ENCODE measurements at regions not wholly inside any gene's neighbourhood (a gene's known extent, or its start where the extent isn't known, plus 50 kb on each side); places are given as distances from the start of the nearest gene placed in this dataset.

DNA sequence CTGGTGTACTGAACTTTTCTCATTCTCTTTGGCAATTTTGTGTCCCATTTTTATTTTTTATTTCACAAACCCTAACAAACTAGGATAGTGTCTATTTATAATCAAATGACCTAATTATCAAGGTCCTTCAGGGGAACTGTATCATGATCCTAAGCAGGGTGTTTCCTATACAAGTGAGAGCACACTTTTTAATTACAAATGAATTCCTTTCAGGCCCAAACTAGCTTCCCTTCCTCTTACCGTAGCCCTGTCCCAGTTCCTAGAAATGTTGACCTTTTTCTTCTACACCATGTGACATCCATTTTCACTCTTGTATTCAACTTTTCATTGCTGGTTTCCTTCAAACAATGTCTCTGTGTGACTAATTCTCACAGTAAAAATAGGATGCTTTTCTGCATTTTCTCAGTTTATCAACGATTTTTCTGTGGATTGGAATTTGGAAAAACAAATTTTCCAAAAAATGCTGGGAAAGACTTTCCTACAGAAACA is 411.4 kb downstream of the CCDC91 start:
- Mint-ChIP-seq H3K4me1 (peaks cover 5% of the 10 kb centered on the region), H3K27me3 (no peaks in the 10 kb centered on the region), H3K36me3 (no peaks in the 10 kb centered on the region), H3K27ac (no peak overlapping the region), H3K4me3 (no peak overlapping the region), H3K9me3 (peaks cover 2% of the 10 kb centered on the region)
- POLR2A ChIA-PET, result no interaction called here
- DNase-seq (no peak), ATAC-seq (ENCODE audit: low read depth) (no peak)

DNA sequence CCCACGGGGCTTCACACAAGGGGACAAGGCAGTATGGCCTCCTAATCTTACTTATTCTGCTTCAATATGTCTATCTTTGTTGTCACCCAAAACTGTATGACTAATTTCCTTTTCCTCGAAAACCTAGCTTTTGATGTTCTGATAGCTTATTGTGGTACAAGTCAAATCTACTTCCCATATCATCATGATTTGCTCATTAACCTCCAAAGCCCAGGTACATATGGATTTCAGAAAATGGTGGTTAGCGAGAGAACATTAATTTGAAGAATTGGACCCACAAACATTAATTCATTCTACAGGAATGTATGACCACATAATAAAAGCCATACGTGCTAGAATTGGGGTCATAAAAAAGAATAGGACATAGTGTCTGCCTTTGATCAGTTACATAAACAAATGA is 412.5 kb downstream of the CCDC91 start:
- ATAC-seq (ENCODE audit: low read depth) (no peak), DNase-seq (no peak)
- peaks cover 10% of the 10 kb centered on the region for H3K9me3 Mint-ChIP-seq
- no peak overlapping the region for H3K27ac Mint-ChIP-seq
- no peaks in the 10 kb centered on the region for H3K36me3 Mint-ChIP-seq
- peaks cover 5% of the 10 kb centered on the region for H3K4me1 Mint-ChIP-seq
- POLR2A ChIA-PET, result no interaction called here
- peaks cover 2% of the 10 kb centered on the region for H3K27me3 Mint-ChIP-seq
- H3K4me3 Mint-ChIP-seq, result no peak overlapping the region

DNA sequence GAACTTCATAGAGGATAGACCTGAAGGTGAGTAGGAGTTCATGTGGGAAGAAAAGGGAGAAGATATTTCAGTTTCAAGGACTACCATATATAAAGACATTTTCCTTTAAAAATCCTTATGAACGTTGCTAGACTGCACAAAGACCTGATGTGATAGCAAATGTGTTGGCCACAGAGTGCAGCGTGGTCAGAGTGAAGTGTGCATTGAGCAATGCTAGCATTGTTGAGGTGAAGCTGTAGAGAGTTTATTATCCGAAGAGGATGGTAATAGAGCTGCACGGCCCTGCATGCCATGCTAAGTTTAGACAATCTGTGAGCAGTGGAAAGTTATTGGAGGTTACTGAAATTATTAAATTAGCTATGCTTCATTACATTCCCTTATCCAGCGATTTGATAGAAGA is 413.0 kb downstream of the CCDC91 start:
- H3K36me3 Mint-ChIP-seq, result no peaks in the 10 kb centered on the region
- H3K4me3 Mint-ChIP-seq, result no peak overlapping the region
- peaks cover 5% of the 10 kb centered on the region for H3K4me1 Mint-ChIP-seq
- ATAC-seq (ENCODE audit: low read depth), result no peak
- peaks cover 14% of the 10 kb centered on the region for H3K9me3 Mint-ChIP-seq
- no peak for DNase-seq
- POLR2A ChIA-PET, result no interaction called here
- no peak overlapping the region for H3K27ac Mint-ChIP-seq
- H3K27me3 Mint-ChIP-seq, result peaks cover 2% of the 10 kb centered on the region

DNA sequence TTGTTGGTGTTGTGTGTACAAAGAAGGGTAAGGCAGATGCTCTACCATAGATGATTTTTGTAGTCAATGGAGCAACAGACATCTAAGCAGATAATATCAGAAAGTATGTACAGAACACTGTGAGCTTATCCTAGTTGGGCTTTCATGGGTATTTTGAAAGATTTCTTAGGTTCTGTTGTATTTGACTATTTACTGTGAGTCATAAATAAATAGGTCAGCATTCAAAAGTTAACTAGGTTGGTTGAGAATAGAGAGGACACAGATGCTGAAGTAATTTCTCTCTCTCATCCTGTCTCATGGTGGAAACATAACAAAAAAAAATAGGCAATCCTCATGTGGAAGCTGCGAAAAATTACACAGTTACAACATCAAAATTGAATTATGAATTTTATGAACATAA is 413.5 kb downstream of the CCDC91 start:
- no peak overlapping the region for H3K27ac Mint-ChIP-seq
- no peaks in the 10 kb centered on the region for H3K36me3 Mint-ChIP-seq
- no peak for ATAC-seq (ENCODE audit: low read depth)
- DNase-seq, result no peak
- H3K4me3 Mint-ChIP-seq, result no peak overlapping the region
- peaks cover 17% of the 10 kb centered on the region for H3K9me3 Mint-ChIP-seq
- POLR2A ChIA-PET, result no interaction called here
- H3K4me1 Mint-ChIP-seq, result peaks cover 5% of the 10 kb centered on the region
- H3K27me3 Mint-ChIP-seq, result peaks cover 2% of the 10 kb centered on the region

DNA sequence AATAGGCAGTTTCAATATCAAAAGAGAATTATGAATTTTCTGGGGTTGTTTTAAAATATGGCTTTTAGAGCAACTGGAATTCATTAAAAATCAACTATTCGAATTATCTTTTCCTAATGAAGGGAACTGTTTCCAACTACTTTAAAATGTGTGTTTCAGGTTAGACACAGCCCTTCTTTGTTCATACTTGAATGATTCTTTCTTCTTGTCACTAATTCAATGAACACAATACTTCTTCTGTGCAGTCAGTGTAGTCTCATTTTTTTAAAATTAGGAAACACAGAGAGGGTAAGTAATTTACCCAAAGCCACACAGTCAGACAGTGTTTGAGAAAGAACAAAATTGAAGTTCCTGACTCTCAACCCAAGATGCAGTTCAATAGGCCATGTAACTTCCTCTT is 414.0 kb downstream of the CCDC91 start:
- DNase-seq, result no peak
- peaks cover 17% of the 10 kb centered on the region for H3K9me3 Mint-ChIP-seq
- no peak for ATAC-seq (ENCODE audit: low read depth)
- H3K4me3 Mint-ChIP-seq, result no peak overlapping the region
- no peak overlapping the region for H3K27ac Mint-ChIP-seq
- POLR2A ChIA-PET, result no interaction called here
- H3K4me1 Mint-ChIP-seq, result peaks cover 5% of the 10 kb centered on the region
- no peaks in the 10 kb centered on the region for H3K36me3 Mint-ChIP-seq
- H3K27me3 Mint-ChIP-seq, result peaks cover 2% of the 10 kb centered on the region

DNA sequence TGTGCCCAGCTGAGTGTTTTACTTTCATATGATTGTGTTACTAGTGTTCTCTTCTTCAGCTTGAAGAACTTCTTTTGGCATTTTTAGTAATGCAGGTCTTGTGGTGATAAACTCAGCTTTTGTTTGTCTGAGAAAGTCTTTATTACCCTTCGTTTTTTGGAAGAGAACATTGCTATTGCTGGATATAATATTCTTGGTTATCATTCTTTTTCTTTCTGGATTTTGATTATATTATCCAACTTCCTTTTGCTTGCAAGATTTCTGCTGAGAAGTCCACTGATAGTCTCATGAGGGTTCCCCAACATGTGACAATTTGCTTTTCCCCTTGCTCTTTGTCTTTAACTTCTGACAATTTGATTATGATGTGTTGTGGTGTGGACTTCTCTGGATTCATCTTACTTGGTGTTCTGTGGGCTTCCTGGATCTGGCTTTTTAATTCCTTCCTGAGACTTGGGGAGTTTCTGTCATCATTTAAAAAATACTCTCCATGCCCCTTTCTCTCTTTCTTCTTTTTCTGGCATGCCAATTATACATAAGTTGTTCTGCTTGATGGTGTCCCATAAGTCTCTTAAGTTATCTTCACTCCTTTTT is 416.8 kb downstream of the CCDC91 start:
- no peak overlapping the region for H3K4me3 Mint-ChIP-seq
- H3K27ac Mint-ChIP-seq, result no peak overlapping the region
- POLR2A ChIA-PET, result no interaction called here
- no peak for ATAC-seq (ENCODE audit: low read depth)
- peaks cover 4% of the 10 kb centered on the region for H3K4me1 Mint-ChIP-seq
- H3K27me3 Mint-ChIP-seq, result peaks cover 8% of the 10 kb centered on the region
- no peak for DNase-seq
- peaks cover 17% of the 10 kb centered on the region for H3K9me3 Mint-ChIP-seq
- no peaks in the 10 kb centered on the region for H3K36me3 Mint-ChIP-seq

DNA sequence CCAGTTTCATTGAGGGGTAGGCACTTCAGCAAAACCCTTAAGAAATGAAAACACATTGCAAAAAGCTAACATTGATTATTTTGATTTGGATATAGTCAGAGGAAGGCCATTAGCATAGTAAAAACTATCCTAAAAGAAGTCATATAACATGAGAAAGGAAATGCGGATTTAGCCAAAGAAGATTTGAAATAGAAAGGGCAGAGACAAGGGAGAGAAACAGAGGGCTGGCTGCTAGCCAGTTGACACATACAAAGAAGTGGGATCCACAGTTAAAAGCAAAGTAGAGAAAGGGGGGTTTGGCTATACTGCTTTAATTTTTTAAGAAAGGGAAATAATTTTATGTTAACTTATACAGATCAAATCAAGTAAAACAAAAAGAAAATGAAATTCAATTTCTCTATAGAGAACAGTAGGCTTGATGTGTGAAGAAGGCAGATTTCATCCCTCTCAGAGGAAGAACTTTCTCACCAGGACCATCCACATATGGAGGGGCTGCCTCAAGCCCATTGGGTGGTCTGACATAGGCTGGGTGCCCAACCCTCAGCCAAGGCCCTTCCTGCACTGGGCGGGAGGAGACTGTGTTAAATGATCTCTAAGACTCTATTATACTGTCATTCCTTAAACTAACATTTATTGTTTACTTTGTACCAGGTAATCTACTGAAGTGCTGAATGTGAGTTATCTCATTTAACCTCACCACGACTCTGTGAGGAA is 420.3 kb downstream of the CCDC91 start:
- POLR2A ChIA-PET, result no interaction called here
- no peak overlapping the region for H3K27ac Mint-ChIP-seq
- DNase-seq (no peak), ATAC-seq (ENCODE audit: low read depth) (no peak)
- H3K4me3 Mint-ChIP-seq, result no peak overlapping the region
- peaks cover 13% of the 10 kb centered on the region for H3K27me3 Mint-ChIP-seq
- H3K9me3 Mint-ChIP-seq, result peaks cover 14% of the 10 kb centered on the region
- no peaks in the 10 kb centered on the region for H3K36me3 Mint-ChIP-seq
- H3K4me1 Mint-ChIP-seq, result no peaks in the 10 kb centered on the region

DNA sequence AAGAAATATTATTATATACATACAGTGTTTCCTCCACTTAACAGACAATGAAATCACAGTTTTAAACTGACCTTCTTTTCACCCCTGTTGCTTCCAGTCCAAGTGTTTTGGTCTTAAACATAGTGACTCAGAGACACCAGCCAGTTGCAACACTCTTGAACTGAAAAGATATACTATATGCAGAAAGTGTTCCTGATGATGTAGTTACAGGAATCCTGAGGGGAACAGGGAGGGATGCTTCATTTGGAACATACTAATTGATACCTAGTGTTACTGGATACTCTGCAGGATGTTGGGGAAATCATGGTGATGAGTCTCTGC is 420.8 kb downstream of the CCDC91 start:
- DNase-seq (no peak), ATAC-seq (ENCODE audit: low read depth) (no peak)
- Mint-ChIP-seq H3K27ac (no peak overlapping the region), H3K36me3 (no peaks in the 10 kb centered on the region), H3K9me3 (peaks cover 14% of the 10 kb centered on the region), H3K4me1 (no peaks in the 10 kb centered on the region), H3K4me3 (no peak overlapping the region), H3K27me3 (peaks cover 13% of the 10 kb centered on the region)
- POLR2A ChIA-PET, result no interaction called here

DNA sequence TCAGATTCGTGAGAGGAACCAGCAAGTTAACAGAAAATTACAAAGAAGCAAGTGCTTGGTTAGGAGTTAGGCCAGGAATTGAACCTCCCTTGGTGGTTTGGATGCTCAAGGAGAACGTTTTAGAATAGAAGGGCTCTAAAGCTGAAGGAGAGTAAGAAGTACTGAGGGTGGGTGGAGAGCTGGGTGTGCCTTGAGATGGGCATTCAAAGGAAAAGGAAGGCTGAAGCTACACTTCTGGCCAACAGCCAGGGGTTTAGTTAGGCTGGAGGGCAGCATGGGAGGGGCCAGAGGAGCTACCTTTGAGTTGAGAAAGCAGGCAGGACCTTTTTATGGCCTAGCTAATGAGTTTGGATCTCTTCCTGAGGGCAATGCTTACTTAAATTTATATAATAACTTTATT is 421.2 kb downstream of the CCDC91 start:
- ATAC-seq (ENCODE audit: low read depth) (no peak), DNase-seq (no peak)
- POLR2A ChIA-PET, result no interaction called here
- H3K4me1 Mint-ChIP-seq, result no peaks in the 10 kb centered on the region
- H3K4me3 Mint-ChIP-seq, result no peak overlapping the region
- peaks cover 16% of the 10 kb centered on the region for H3K27me3 Mint-ChIP-seq
- peaks cover 14% of the 10 kb centered on the region for H3K9me3 Mint-ChIP-seq
- H3K27ac Mint-ChIP-seq, result no peak overlapping the region
- H3K36me3 Mint-ChIP-seq, result no peaks in the 10 kb centered on the region

DNA sequence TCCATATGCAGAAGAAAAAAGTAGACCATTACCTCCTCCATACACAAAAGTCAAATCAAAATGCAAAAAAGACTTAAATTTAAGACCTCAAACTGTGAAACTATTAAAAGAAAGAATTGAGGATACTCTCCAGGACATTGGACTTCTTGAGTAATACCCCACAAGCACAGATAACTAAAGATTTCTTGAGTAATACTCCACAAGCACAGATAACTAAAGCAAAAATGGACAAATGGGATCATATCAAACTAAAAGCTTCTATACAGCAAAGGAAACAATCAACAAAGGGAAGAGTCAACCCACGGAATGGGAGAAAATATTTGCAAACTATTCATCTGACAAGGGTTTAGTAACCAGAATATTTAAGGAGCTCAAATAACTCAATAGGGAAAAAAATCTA is 427.9 kb downstream of the CCDC91 start:
- ATAC-seq (ENCODE audit: low read depth), result no peak
- no peaks in the 10 kb centered on the region for H3K9me3 Mint-ChIP-seq
- no peaks in the 10 kb centered on the region for H3K36me3 Mint-ChIP-seq
- H3K27me3 Mint-ChIP-seq, result peaks cover 9% of the 10 kb centered on the region
- no peak overlapping the region for H3K27ac Mint-ChIP-seq
- H3K4me3 Mint-ChIP-seq, result no peak overlapping the region
- POLR2A ChIA-PET, result no interaction called here
- DNase-seq, result no peak
- no peaks in the 10 kb centered on the region for H3K4me1 Mint-ChIP-seq

DNA sequence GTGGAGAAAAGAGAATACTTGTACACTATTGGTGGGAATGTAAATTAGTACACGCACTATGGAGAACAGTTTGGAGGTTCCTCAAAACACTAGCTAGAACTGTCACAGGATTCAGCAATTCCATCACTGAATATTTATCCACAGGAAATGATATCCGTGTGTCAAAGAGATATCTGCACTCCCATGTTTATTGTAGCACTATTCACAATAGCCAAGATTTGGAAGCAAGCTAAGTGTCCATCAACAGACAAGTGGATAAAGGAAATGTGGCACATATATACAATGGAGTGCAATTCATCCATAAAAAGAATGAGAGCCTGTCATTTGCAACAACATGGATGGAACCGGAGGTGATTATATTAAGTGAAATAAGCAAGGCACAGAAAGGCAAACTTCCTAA is 428.5 kb downstream of the CCDC91 start:
- no peak for DNase-seq
- Mint-ChIP-seq H3K9me3 (no peaks in the 10 kb centered on the region), H3K36me3 (no peaks in the 10 kb centered on the region), H3K4me1 (no peaks in the 10 kb centered on the region), H3K27me3 (peaks cover 9% of the 10 kb centered on the region), H3K27ac (no peak overlapping the region), H3K4me3 (no peak overlapping the region)
- ATAC-seq (ENCODE audit: low read depth), result no peak
- POLR2A ChIA-PET, result no interaction called here

DNA sequence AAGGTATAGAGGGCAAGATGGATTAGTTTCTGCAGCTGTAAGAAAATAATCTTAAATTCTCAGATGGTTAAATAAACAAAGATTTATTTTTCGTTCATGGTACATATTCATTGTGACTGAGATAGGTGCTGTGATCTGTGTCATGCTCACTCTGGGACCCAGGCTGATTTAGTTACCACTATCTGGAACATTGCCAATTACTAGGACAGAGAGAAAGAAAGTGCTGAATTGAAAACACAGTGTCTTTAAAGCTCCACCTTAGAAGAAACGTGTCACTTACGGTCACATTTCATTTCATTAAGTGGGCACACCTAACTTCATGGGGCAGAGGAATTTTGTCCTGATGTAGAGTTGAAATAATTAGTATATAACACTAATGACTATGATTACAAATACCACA is 430.0 kb downstream of the CCDC91 start:
- H3K27ac Mint-ChIP-seq, result no peak overlapping the region
- DNase-seq (no peak), ATAC-seq (ENCODE audit: low read depth) (no peak)
- no peaks in the 10 kb centered on the region for H3K4me1 Mint-ChIP-seq
- H3K4me3 Mint-ChIP-seq, result no peak overlapping the region
- H3K9me3 Mint-ChIP-seq, result no peaks in the 10 kb centered on the region
- peaks cover 4% of the 10 kb centered on the region for H3K27me3 Mint-ChIP-seq
- no peaks in the 10 kb centered on the region for H3K36me3 Mint-ChIP-seq
- POLR2A ChIA-PET, result no interaction called here

DNA sequence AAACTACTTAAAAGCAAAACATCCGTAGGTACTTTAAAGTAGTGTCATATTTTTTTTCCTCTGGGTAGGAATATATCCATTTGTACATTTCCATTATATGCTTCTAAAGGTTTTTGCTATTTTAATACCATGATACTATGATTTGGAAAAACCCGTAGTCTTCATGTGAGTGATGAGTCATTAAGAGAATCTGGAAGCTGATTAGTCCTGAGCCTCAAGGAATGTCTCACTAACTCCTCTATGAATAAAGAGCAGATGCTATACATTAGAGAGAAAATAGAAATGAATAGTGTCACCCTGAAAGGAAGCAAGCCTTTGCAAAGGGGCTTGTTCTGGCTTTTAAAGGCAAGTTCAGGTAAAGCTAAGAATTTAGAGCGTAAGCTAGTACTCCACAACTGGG is 432.1 kb downstream of the CCDC91 start:
- Mint-ChIP-seq H3K4me3 (no peak overlapping the region), H3K27ac (no peak overlapping the region), H3K27me3 (no peaks in the 10 kb centered on the region), H3K4me1 (no peaks in the 10 kb centered on the region), H3K9me3 (no peaks in the 10 kb centered on the region), H3K36me3 (no peaks in the 10 kb centered on the region)
- no peak for DNase-seq
- POLR2A ChIA-PET, result no interaction called here
- no peak for ATAC-seq (ENCODE audit: low read depth)

DNA sequence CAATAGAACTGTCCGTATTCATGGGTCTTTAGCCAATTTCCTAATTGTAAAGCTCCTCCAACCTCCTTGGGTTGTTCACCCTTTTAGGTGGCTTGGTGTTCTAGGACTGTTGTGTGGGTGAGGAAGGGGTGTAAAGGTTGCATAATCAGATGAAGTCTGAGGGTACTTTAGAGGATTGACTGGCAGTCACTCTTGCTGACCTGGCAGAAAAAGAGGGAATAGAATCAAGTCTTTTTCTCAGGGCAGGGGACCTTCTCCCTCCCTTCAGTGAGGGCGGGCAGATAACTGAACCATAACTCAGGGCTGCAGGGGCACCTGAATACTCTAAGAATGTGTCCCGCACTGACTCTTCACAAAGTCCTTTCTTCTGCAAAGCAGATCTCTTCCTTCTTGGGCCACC is 436.2 kb downstream of the CCDC91 start:
- DNase-seq (no peak), ATAC-seq (ENCODE audit: low read depth) (no peak)
- Mint-ChIP-seq H3K4me1 (no peaks in the 10 kb centered on the region), H3K27me3 (no peaks in the 10 kb centered on the region), H3K9me3 (no peaks in the 10 kb centered on the region), H3K27ac (no peak overlapping the region), H3K36me3 (no peaks in the 10 kb centered on the region), H3K4me3 (no peak overlapping the region)
- POLR2A ChIA-PET, result no interaction called here

DNA sequence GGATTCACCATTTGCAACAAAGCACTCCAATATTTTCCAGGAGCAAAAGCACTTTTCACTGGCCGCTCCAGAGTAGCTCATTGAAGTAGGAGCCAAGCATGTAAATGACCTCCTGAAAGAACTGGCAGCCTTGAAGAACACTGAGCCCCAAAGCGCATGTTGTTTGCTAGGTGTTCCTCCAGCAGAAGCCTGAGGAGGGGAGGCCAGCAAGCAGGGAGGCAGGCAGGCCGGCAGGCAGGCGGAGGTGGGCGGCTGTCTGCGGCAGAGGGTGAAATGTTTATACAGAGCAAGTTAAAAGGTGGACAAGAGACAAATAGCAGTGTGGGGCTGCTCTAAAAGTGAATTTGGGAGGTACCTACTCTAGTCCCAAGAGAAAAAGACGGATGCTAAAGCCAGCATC is 439.4 kb downstream of the CCDC91 start:
- Mint-ChIP-seq H3K27me3 (no peaks in the 10 kb centered on the region), H3K4me3 (no peak overlapping the region), H3K27ac (no peak overlapping the region), H3K9me3 (no peaks in the 10 kb centered on the region), H3K36me3 (no peaks in the 10 kb centered on the region), H3K4me1 (no peaks in the 10 kb centered on the region)
- POLR2A ChIA-PET, result no interaction called here
- ATAC-seq (ENCODE audit: low read depth) (no peak), DNase-seq (no peak)
